NOMO-1 (cell line): ENCODE measurements at regions not wholly inside any gene's neighbourhood (a gene's known extent, or its start where the extent isn't known, plus 50 kb on each side); places are given as distances from the start of the nearest gene placed in this dataset.
"Not testable (repeated sequence)": the region's sequence is repeated elsewhere in the genome, so short reads cannot be mapped to it uniquely, and the experiment has no call there.

Experiments
- DNase-seq, 2 experiments: peaks; one replicate each; lab custom pipeline; 2025; ENCODE audit not compliant: unreplicated experiment in 2 of 2; lab: John Stamatoyannopoulos, UW

DNA sequence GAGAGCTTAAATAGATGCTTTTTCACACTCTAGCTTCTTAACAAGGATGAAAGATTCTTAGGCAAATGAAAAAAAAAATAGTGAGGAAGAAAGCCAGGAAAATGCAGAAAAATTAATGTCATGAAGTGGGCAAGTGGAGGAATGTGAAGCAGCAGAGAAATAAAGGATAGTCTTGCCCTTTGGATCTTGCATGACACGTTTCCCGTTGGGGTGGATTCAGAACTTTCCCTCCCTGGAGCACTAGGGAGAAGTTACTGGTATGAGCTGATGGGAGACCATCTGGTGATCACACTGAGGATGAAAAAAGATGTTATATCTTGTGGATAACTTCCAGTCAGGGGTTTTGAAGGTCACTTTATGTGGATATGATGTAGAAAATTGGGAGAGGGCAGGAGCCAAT lies 361.8 kb upstream of the ROPN1 start:
- no peak for DNase-seq

DNA sequence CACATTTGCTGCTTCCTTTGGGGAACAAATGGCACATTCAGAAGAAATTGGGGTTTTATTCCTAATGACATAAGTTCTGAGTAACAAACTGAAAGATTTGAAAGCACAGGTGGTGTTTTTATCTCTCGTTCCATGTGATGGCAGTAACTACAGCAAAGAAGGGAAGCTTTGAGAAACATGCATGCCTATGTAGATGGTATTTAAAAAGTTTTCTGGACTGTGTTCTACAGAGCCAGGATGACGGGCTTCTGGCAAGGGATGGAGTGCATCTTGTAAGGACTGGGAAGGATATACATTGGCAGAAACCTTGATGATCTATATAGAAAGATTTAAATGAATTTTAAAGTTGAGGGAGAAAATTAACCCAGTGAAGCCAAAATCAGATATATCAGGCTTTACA lies 362.2 kb upstream of the ROPN1 start:
- DNase-seq = no peak

DNA sequence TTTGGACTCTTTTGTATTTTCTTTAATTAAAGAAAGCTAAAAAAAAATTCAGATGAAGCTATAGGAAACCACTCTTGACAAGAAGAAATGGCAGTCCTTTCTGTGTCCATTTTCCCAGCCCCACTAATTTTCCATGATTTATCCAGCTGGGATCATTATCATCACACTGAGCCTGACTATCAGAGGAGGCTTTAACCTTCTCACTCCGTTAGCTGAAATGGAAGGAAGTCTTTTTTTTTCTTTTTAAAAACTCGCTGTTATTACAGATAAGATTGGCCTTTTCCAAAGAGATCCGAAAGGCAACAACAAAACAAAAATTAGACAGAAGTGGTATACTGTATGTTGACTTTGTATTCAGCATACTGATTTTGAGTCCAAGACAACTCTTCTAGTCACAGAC lies 366.2 kb upstream of the ROPN1 start:
- DNase-seq = no peak

DNA sequence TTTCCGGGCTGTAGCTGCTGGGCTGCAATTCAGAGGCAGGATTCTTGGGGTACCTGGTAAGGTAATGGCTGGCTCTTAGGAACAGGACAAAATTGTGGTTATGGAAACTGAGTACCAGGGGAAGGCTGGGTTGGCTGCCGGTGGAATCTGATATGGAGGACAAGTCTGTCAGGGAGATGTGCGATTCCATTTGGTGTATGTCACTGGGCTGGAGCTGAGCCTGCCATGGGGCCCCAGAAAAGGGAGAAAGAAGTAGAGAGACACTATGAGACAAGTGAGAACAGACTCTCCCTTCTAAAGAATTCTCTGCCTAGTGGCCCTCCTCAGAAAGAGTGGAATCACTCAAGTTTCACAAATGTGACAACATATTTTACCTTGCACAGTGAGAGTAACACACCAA lies 368.2 kb upstream of the ROPN1 start:
- no peak for DNase-seq

DNA sequence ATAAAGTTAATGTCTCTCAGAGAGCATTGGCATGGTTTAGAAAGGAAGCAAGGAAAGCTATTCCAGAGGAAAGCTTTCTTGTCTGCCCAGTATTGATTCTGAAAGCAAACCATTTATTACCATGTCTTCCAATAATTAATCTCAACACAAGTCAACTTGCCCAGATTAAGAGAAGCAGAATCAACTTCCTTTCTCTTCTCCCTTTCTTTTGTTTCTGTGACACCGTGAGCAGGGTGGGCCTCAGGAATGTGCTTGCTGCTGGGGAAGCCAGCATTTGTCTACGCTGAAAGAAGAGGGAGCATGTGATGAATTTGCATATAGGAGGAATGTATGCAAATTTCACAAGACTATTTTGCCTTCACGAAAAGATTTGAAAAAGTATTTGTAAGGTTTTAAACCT lies 368.6 kb upstream of the ROPN1 start:
- no peak for DNase-seq

DNA sequence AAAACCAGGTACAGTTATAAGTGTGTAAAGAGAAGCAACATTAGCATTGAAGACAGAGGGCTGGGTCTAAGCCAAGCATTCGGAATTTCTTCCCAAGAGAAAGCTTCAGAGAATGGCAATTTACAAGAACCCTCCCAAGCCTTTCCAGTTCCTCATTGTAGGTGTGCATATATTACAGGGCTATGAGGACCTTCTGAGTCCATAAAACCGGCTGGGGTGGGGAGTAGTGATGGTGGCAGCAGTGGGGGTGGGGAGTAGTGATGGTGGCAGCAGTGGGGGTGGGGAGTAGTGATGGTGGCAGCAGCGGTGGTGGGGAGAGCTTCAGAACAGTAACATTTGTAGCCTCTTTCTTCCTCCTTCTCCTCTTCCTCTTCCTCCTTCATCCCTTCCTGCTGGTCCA lies 368.7 kb upstream of the UMPS start:
- DNase-seq = no peak

DNA sequence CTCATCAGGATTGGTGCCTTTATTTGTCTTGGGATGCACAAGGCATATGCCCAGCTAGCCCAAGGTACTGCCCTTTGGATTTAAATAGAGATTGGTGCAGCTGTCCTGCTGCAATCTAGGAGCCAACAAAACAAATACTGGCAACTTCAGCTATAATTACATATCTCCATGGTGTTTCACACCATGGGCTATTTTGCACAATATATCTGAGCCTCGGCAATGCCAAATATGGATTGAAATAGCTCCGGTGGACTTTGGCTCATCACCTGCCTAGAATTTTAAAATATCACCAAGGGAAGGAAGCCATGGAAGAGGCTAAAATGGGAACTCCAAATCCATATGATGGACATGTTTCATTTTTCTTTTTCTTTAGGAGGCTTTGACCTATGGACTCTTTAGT lies 367.8 kb upstream of the UMPS start:
- no peak for DNase-seq

DNA sequence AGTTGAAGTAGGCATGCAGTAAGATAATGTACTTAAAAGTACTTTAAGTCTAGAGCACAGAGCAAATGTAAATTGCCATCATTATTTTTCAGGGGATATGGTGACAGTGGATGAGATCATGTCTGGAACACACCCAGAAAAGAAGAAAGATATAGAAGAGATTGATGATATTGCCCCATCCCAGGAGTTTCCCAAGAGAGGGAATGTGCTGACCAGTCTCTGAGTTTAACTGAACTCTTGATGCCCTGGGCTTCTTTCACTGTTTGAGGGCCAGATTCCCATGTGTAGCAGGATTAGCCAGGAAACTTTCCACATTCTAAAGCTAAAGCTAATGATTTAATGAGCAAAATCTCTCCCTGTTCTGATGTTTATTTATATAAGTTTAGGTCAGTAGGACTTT lies 366.8 kb upstream of the UMPS start:
- DNase-seq = no peak

DNA sequence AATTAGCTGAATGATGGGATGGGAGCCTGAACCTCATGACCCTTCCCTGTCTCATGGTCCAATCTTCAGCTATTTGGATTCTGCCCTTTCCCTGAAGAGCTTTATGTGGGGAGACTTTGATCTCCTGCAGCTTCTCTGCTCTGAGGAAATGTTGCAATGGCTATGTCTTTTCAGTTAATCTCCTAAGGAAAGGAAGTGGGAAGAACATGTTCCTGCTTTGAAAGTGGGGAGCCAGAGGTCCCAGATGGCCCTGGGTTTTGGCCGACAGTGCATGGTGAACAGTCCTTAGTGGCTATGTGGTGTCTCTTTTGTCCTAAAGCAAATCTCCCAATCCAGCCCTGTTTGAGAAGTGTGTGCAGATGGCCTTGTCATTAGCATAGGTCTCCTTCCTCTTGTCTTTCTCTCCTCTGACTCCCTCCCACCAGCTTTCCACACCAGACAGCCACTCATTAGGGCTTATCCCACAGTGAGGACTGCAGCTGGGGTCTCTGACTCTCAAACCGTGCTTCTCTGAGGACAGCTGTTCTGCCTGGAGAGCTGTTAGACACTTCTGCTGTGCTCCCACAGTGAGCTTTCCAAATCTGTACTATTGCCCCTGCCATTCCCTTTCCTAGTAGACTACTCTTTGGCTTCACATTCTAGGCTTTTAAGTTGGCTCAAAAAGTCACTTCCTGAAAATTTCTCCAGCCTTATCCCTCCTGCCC lies 365.8 kb upstream of the UMPS start:
- DNase-seq = no peak

DNA sequence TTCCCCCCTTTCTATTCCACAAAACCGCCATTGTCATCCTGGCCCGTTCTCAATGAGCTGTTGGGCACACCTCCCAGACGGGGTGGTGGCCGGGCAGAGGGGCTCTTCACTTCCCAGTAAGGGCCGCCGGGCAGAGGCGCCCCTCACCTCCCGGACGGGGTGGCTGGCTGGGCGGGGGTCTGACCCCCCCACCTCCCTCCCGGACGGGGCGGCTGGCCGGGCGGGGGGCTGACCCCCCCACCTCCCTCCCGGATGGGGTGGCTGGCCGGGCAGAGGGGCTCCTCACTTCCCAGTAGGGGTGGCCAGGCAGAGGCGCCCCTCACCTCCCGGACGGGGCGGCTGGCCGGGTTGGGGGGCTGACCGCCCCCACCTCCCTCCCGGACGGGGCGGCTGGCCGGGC lies 363.6 kb upstream of the UMPS start:
- not testable (repeated sequence) for DNase-seq

DNA sequence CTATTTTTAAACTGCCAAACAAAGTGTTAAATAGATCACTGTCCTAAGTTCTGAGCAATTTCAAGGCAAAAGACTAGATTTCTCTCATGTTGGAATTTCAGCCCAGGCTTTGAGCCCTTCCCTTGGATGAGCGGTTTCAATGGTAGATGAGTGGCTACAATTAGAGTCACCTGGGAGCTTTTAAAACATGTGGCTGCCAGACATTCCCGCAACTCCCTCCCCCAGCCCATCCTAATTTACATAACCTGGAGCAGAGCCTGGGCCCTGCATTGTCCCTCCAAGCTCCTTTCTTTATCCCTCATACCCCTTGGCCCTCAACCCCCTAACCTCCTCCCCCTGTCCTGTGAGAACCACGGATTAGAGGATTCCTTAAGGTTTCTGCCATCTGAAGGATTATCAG lies 357.5 kb upstream of the UMPS start:
- no peak for DNase-seq

DNA sequence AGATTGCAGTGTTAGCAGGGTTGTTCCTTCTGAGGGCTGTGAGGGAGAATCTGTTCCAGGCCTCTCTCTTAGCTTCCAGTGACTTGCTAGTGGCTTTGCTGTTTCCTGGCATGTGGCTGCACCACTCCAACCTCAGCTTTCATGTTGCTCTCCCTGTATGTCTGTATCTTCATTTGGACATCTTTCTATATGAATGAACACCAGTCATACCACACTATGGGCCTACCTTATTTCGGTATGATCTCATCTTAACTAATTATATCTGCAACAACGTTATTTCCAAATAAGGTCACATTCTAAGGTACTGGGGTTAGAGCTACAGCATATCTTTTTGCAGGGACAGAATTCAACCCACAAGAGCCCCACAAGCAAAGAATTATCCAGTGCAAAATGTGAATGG lies 356.7 kb upstream of the UMPS start:
- no peak for DNase-seq

DNA sequence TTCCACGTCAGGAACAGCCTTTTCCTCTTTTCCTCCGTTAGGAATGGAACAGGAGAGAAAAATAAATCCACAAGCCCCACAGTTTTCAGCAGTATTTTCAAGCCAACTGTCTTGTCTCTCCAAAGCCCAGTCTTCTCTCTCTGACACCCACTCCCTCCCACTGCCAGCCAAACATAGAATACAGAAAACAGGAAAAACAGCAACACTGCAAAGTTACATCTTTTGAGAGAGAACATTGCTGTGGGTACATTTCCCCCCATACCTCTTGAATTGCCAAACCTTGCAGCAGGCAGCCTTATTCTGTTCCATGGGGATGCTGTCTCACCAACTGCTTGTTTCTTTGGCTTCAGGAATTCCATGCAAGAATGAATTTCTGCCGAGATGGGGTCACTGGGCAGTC lies 355.7 kb upstream of the UMPS start:
- DNase-seq = no peak

DNA sequence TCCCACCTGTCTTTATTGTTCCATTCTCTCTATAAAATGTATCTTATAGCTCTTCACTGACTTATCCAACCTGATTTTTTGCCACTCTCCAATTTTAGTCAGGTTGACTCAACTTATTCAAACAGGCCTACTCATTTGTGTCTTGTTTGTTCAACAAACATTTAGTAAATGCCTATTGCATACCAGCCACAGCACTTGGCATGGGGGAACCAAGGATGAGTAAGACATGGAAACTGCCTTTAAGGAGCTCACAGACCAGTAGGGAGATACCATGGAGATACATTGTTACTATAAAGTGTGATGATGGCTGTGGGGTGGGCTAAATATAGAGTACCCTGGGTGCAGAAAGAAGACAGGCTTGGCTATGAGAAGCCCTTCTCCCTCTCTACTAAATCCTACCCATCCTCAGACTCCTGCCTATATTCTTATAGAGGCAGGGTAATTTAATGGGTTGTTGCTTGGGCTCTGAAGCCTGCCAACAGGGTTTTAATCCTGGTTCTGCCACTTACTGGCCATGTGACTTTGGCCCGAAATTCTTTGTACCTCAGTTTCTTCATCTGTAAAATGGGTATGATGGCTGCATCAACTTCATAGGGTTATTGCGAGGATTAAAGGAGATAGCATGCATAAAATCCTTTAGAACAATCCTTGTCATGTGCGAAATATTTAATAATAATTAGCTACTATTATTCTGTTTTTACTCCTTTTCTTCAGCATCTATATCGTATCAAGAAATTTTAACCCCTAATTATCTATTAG lies 348.5 kb upstream of the UMPS start:
- no peak for DNase-seq

DNA sequence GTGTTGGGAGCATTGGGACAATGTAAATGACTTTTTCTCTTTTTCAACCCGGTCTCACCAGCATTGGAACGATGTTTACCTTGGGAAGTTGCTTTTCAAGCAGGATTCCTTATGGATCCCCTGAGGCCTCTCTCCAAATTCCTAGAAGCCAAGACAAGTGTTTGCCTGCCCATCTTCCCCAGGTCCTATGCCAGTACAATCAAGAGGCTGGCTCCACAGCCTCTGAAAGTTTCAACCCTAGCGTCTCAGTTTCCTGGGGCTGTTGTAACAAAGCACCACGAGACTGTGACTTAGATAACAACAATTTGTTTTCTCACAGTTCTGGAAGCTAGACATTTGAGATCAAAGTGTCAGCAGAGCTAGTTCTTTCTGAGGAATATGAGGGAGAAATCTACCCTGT lies 347.2 kb upstream of the UMPS start:
- DNase-seq = no peak

DNA sequence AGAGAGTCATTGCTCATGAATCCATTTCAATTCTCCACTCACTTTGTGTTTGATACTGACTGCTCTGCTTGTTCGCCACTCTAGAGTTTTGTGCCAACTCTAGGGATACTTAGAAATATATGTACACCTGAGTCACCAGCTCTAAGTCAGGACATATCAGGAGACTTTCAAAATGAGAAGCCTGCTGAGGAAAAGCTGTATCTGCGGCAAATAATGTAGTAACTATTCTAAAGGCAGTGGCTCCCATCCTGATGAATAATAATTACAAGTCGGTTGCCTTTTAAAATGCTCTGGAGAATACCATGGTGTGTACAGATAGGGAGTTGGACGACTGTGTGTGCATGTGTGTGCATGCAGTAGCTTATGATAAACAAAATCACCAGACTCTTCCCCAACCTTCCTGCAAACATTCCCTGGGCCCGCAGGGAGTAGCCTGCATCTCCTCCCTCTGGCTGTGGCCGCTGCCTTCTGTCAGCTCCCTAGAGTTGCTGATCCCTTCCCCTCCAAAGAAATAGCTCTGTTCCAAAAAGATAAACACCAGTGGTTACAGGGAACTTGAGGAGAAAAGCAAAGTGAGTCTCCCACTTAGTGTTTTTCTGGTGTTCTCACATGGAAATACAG lies 346.3 kb upstream of the UMPS start:
- no peak for DNase-seq

DNA sequence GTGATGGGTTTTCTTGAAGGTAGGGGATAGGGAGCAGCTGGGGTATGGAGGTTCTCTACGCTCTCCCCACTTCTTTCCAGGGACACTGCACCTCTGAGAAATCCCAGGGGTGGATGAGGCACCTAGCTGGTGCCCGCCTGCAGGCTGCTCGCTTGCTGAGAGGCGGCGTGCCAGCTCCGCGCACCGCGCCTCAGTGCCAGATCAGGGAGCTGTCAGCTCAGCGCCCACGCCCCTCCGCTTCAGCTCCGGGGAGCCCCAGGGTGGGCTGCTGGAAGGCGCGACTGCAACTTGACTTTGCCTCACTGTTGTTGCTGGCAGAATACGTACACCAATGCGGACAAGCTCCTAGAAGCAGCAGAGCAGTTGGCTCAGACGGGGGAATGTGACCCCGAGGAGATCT lies 345.7 kb upstream of the UMPS start:
- no peak for DNase-seq

DNA sequence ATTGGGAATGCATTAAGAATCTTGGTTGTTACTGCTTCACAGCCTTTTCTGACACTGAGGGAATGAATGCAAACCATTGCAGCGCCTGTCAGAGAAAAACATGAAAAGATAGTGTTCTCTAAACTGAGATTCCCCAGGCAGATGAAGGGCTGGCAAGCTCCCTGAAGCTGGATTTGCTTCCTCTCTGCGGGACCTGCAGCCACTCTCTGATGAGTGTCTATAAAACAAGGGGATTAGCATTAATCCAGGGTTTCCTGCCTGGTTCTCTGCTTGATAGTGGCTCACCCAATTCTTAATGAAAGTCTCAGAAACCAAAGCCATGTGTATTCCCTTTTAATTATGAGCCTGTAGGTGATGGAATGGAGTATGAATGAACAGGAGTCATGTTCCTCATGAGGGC lies 344.3 kb upstream of the UMPS start:
- no peak for DNase-seq

DNA sequence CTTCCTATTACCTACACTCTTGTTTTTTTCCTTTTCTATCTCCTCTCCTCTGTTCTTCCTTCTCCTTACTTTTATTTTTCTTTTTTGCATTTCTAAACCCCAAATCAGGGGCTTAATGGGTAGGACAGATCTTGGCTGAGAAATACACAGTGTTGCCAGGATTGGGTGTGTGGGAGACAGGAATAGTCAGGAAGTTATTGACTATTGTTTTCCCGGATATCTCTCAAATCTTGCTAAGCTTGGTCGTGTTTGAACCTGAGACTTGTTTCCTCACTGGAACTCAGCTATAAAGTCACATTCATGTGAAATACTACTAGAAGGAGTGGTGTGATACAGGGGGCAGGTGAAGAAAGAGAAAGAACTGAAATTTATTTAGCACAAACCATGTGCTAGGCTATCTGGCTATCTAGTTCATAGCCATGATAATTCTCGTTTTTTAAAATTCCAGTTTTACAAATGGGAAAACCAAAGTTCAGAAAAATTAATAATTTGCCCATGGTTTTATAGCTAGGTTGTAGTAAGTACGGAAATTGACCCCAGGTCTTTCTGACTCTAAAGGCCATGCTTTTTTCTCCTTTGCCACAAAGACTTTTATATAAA lies 343.2 kb upstream of the UMPS start:
- DNase-seq = no peak

DNA sequence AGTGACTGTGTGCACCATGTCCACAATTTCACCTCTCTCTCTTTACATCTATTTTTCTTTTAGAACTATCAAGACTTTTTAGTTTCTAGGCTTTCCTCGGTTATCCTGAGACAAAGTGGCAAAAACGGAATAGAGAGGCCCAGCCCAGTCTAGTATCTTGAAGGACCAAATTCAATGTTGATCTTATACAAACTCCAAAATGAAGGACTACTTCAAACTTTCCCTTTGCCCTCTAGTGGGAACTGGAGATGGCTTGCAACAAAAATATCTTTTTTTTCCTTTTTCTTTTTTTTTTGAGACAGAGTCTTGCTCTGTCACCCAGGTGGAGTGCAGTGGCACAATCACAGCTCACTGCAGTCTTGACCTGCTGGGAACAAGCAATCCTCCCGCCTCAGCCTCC lies 338.5 kb upstream of the UMPS start:
- DNase-seq = no peak

DNA sequence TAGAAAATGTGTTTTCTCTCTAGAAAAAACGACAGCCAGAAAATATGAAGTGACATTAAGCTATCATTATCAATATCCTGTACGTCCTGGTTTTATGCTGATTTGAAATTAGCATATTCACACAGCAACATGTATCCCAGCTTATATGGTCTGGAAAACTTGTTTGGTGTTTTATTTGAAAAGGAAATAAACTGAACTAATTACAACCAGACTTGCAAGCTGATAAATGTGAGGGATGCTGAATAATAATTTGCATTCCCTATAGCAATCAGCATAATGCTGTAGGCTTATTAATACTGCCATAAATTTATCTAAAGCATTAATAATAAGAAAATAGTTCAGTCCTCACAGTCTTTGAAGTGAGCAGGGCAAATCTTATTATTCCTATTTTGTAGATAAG lies 336.9 kb upstream of the UMPS start:
- DNase-seq = no peak

DNA sequence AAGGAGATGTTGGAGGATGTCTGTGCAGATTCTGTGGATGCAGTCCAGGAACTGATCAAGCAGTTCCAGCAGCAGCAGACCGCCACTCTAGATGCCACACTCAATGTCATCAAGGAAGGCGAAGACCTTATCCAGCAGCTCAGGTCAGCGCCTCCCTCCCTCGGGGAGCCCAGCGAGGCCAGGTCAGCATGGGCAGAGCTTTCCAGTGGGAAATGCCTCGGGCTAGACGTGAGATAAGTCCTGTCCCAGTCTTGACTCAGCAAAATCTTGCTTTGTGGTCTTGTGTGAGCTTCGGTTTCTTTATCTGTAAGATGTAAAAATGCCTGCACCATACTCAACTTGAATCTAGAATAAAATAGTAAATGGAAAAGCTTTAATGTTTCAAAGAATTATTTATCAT lies 335.1 kb upstream of the UMPS start:
- no peak for DNase-seq
